ENCODE measurements at regions not wholly inside any gene's neighbourhood (a gene's known extent, or its start where the extent isn't known, plus 50 kb on each side); places are given as distances from the start of the nearest gene placed in this dataset.
A peak's percentile ranks its signal among the peaks of the same experiment; 100 is the strongest.
"Not testable (repeated sequence)": the region's sequence is repeated elsewhere in the genome, so short reads cannot be mapped to it uniquely, and the experiment has no call there.

- H3K36me3 ChIP-seq, result no peaks in the 10 kb centered on the region
- no peak overlapping the region for H3K4me3 ChIP-seq
- no peaks in the 10 kb centered on the region for H3K9me3 ChIP-seq
- H3K4me1 ChIP-seq, result no peaks in the 10 kb centered on the region
- TF ChIP-seq POLR2A (IDR thresholded peaks at IDR 0.05) (no peak), POLR2AphosphoS5 (IDR thresholded peaks at IDR 0.05) (no peak), CTCF (IDR thresholded peaks at IDR 0.05) (no peak), EP300 (IDR thresholded peaks at IDR 0.05) (no peak)
- 77 to 79% methylated on average over 3 of the region's 3 CpGs for WGBS, 2 donors
- no peak for DNase-seq
- no peak overlapping the region for H3K27ac ChIP-seq
- ATAC-seq (ENCODE audit: low FRiP score in 2 of 2), result no peak
- H3K27me3 ChIP-seq, result no peaks in the 10 kb centered on the region
Measured at GRCh38 chr12:87348071-87348470, 681.1 kb downstream of the C12orf50 start.

- ATAC-seq (ENCODE audit: low FRiP score in 2 of 2), result no peak
- no peak for DNase-seq
- TF ChIP-seq POLR2AphosphoS5 (IDR thresholded peaks at IDR 0.05), result no peak
- no peak for TF ChIP-seq CTCF (IDR thresholded peaks at IDR 0.05)
- no peak for TF ChIP-seq POLR2A (IDR thresholded peaks at IDR 0.05)
- TF ChIP-seq EP300 (IDR thresholded peaks at IDR 0.05), result no peak
- H3K27ac ChIP-seq, result no peak overlapping the region
- no peak overlapping the region for H3K4me3 ChIP-seq
- no peaks in the 10 kb centered on the region for H3K36me3 ChIP-seq
- 65 to 68% methylated on average over 4 of the region's 4 CpGs for WGBS, 2 donors
- no peaks in the 10 kb centered on the region for H3K9me3 ChIP-seq
- no peaks in the 10 kb centered on the region for H3K27me3 ChIP-seq
- H3K4me1 ChIP-seq, result no peaks in the 10 kb centered on the region
Measured at GRCh38 chr12:87344699-87345098, 684.5 kb downstream of the C12orf50 start.

GRCh38 chr12:87338681-87339080, 690.5 kb downstream of the C12orf50 start:
- Histone ChIP-seq H3K36me3 (no peaks in the 10 kb centered on the region), H3K4me1 (no peaks in the 10 kb centered on the region), H3K4me3 (no peak overlapping the region), H3K9me3 (no peaks in the 10 kb centered on the region), H3K27ac (no peak overlapping the region), H3K27me3 (no peaks in the 10 kb centered on the region)
- DNase-seq (no peak), ATAC-seq (ENCODE audit: low FRiP score in 2 of 2) (no peak)
- WGBS, 2 donors, result 63 to 82% methylated on average over 2 of the region's 2 CpGs
- TF ChIP-seq EP300 (IDR thresholded peaks at IDR 0.05) (no peak), CTCF (IDR thresholded peaks at IDR 0.05) (no peak), POLR2A (IDR thresholded peaks at IDR 0.05) (no peak), POLR2AphosphoS5 (IDR thresholded peaks at IDR 0.05) (no peak)

- no peak overlapping the region for H3K27ac ChIP-seq
- no peaks in the 10 kb centered on the region for H3K36me3 ChIP-seq
- no peaks in the 10 kb centered on the region for H3K9me3 ChIP-seq
- DNase-seq, result no peak
- TF ChIP-seq POLR2A (IDR thresholded peaks at IDR 0.05), result no peak
- 49 to 59% methylated on average over 2 of the region's 2 CpGs for WGBS, 2 donors
- H3K27me3 ChIP-seq, result no peaks in the 10 kb centered on the region
- no peak for ATAC-seq (ENCODE audit: low FRiP score in 2 of 2)
- H3K4me3 ChIP-seq, result no peak overlapping the region
- no peaks in the 10 kb centered on the region for H3K4me1 ChIP-seq
Measured at GRCh38 chr12:87336814-87337336, 692.3 kb downstream of the C12orf50 start.

GRCh38 chr12:87332987-87333726, 696.0 kb downstream of the C12orf50 start:
- Histone ChIP-seq H3K36me3 (no peaks in the 10 kb centered on the region), H3K27ac (no peak overlapping the region), H3K9me3 (no peaks in the 10 kb centered on the region), H3K4me1 (no peaks in the 10 kb centered on the region), H3K27me3 (no peaks in the 10 kb centered on the region), H3K4me3 (no peak overlapping the region)
- TF ChIP-seq POLR2AphosphoS5 (IDR thresholded peaks at IDR 0.05), result no peak
- no peak for TF ChIP-seq POLR2A (IDR thresholded peaks at IDR 0.05)
- no peak for TF ChIP-seq CTCF (IDR thresholded peaks at IDR 0.05)
- TF ChIP-seq EP300 (IDR thresholded peaks at IDR 0.05), result no peak
- no peak for DNase-seq
- 51 to 58% methylated on average over 5 of the region's 5 CpGs for WGBS, 2 donors
- no peak for ATAC-seq (ENCODE audit: low FRiP score in 2 of 2)

GRCh38 chr12:87330071-87330555, 699.1 kb downstream of the C12orf50 start:
- DNase-seq, result peak in 1 of 2 donors; percentile 71
- not testable (repeated sequence) for H3K4me1 ChIP-seq; H3K27me3 ChIP-seq; H3K27ac ChIP-seq; H3K4me3 ChIP-seq; H3K36me3 ChIP-seq; H3K9me3 ChIP-seq; ATAC-seq (ENCODE audit: low FRiP score in 2 of 2)
- 91 to 95% methylated on average over 4 of the region's 30 CpGs for WGBS, 2 donors

Data from upper lobe of left lung (tissue), 6 donors.